ENCODE measurements at regions not wholly inside any gene's neighbourhood (a gene's known extent, or its start where the extent isn't known, plus 50 kb on each side); places are given as distances from the start of the nearest gene placed in this dataset.

DNA sequence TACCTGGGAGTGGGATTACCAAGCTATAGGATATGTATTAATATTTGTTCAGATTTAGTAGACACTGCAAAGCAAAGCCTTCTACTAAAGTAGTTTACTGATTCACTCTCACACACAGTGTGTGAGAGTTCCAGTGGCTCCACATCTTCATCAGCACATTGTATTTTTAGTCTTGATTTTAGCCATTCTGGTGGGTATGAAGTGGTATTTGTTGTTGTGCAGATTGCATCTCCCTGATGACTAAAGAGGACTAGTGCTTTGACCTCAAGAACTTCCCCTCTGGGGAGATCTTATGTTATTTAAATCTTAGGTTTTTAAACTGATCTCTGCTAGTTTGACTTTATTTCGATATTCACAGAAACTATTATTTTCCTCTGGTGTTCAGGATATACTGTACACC, 479.7 kb upstream of the RGS6 start:
- Histone ChIP-seq H3K23ac (ENCODE audit: low read depth, low read length) (no peak overlapping the region), H3K27me3 (ENCODE audit: control insufficient read depth, insufficient read depth, low read length) (no peaks in the 10 kb centered on the region), H3K4me1 (ENCODE audit: control insufficient read depth, insufficient read depth, low read length) (peaks cover 2% of the 10 kb centered on the region; the same call in 1 of the 2 replicates), H3K18ac (ENCODE audit: low read depth, low read length) (no peak overlapping the region), H3K56ac (ENCODE audit: extremely low read depth, insufficient read depth, low read length) (no peak overlapping the region), H2BK15ac (ENCODE audit: low read depth, low read length) (no peak overlapping the region), H3K14ac (replicated peaks; ENCODE audit: low read depth, low read length) (no peak overlapping the region), H3K36me3 (ENCODE audit: control insufficient read depth, insufficient read depth, low read length) (no peaks in the 10 kb centered on the region), H4K91ac (ENCODE audit: insufficient read depth, low read depth, low read length) (no peak overlapping the region), H3K9ac (ENCODE audit: low read depth, low read length) (no peak overlapping the region), H3K9me1 (ENCODE audit: insufficient read depth, low read length) (no peaks in the 10 kb centered on the region; the same call in 1 of the 2 replicates), H2BK20ac (ENCODE audit: low read depth, low read length) (no peak overlapping the region), H3K9me3 (ENCODE audit: control insufficient read depth, insufficient read depth, low read length) (no peaks in the 10 kb centered on the region), H3K4me3 (ENCODE audit: insufficient read depth, low read depth, low read length) (no peak overlapping the region), H3K4me2 (ENCODE audit: low read depth, low read length) (no peak overlapping the region), H3K4ac (ENCODE audit: low read depth, low read length) (no peak overlapping the region), H2AK9ac (replicated peaks; ENCODE audit: low read depth, low read length, poor library complexity) (no peak overlapping the region), H4K5ac (ENCODE audit: low read depth, low read length) (no peak overlapping the region), H2BK120ac (ENCODE audit: low read depth, low read length) (no peak overlapping the region), H2AFZ (replicated peaks; ENCODE audit: low read length, poor library complexity) (no peak overlapping the region), H4K8ac (ENCODE audit: low read depth in 2 of 2, low read length in 2 of 2) (no peak overlapping the region), H3K27ac (ENCODE audit: insufficient read depth, low read length) (no peak overlapping the region), H4K20me1 (ENCODE audit: insufficient read depth, low read length) (no peaks in the 10 kb centered on the region; the same call in 1 of the 2 replicates), H3K79me1 (ENCODE audit: low read depth in 1 of 2, low read length in 2 of 2) (peaks cover 15 to 45% of the 10 kb centered on the region in 2 experiments), H2BK5ac (ENCODE audit: low read depth, low read length, poor library complexity, severe bottlenecking) (no peak overlapping the region), H2AK5ac (ENCODE audit: low read depth, low read length) (no peak overlapping the region)
- in situ Hi-C loops (cut with MboI; ENCODE audit: low sequenced_read_pairs) (no loop called here), dilution Hi-C loops (cut with HindIII; ENCODE audit: low sequenced_read_pairs, unreplicated experiment) (no loop called here), intact Hi-C loops (cut with micrococcal nuclease) (no loop called here)
- ChIA-PET CTCF (no interaction called here), POLR2A (ENCODE audit: unreplicated experiment) (no interaction called here)
- TF ChIP-seq BHLHE40 (IDR thresholded peaks at IDR 0.05; ENCODE audit: low read depth, low read length) (no peak), SMC3 (IDR thresholded peaks at IDR 0.05; ENCODE audit: low read depth, low read length) (no peak), RAD21 (IDR thresholded peaks at IDR 0.05; ENCODE audit: low read length) (no peak)
- TF ChIP-seq, protein P1, sequence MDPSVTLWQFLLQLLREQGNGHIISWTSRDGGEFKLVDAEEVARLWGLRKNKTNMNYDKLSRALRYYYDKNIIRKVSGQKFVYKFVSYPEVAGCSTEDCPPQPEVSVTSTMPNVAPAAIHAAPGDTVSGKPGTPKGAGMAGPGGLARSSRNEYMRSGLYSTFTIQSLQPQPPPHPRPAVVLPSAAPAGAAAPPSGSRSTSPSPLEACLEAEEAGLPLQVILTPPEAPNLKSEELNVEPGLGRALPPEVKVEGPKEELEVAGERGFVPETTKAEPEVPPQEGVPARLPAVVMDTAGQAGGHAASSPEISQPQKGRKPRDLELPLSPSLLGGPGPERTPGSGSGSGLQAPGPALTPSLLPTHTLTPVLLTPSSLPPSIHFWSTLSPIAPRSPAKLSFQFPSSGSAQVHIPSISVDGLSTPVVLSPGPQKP (IDR thresholded peaks at IDR 0.05; ENCODE audit: borderline replicate concordance, low read depth, low read length), result no peak
- ATAC-seq (ENCODE audit: low read depth) (no peak), DNase-seq (no peak)
- no TSS peak for BruUV-seq (replicated peaks)
- WGBS, 2 experiments (ENCODE audit: extremely low coverage in 2 of 2, insufficient read length in 1 of 2), result no CpG with 5 or more reads among the region's 1 CpG
